Thyroid gland (tissue), 4 donors: ENCODE measurements at regions not wholly inside any gene's neighbourhood (a gene's known extent, or its start where the extent isn't known, plus 50 kb on each side); places are given as distances from the start of the nearest gene placed in this dataset.

Source experiments
- POLR2A ChIP-seq, 2 donors: fragments of 450-650 bp; IDR thresholded peaks; one replicate each; pipeline ENCODE4 v1.6.1; 2017; ENCODE audit warnings: antibody characterized with exemption in 2 of 2, mild to moderate bottlenecking in 2 of 2, moderate library complexity in 1 of 2
- TF ChIP-seq, protein P1 (sequence below), 6 experiments: fragments of 200-600 bp in 3 of 6; fragments of 450-650 bp in 3 of 6; sonication (generic) in 3 of 6; IDR thresholded peaks; one replicate each; pipeline ENCODE4 v1.5.1; 2016 to 2019; ENCODE audit warnings: antibody characterized with exemption in 6 of 6, mild to moderate bottlenecking in 2 of 6, inconsistent platforms in 1 of 6, moderate library complexity in 1 of 6

DNA sequence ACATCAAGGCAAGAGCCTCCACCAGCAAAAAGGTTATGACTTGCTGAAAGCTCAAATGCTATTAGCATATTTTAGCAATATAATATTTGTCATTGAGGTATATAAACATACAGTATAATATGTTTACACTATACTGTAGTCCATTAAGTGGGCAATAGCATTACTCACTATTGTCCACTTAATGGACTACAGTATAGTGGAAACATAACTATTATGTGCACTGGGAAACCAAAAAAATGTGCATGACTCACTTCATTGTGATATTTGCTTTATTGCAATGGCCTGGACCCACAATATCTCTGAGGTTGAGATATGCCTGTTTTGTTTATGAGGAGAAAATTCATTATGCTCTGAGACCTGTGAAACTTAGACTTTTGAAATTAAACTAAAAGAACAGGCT is 300.0 kb downstream of the BARHL2 start:
- TF ChIP-seq, protein P1, sequence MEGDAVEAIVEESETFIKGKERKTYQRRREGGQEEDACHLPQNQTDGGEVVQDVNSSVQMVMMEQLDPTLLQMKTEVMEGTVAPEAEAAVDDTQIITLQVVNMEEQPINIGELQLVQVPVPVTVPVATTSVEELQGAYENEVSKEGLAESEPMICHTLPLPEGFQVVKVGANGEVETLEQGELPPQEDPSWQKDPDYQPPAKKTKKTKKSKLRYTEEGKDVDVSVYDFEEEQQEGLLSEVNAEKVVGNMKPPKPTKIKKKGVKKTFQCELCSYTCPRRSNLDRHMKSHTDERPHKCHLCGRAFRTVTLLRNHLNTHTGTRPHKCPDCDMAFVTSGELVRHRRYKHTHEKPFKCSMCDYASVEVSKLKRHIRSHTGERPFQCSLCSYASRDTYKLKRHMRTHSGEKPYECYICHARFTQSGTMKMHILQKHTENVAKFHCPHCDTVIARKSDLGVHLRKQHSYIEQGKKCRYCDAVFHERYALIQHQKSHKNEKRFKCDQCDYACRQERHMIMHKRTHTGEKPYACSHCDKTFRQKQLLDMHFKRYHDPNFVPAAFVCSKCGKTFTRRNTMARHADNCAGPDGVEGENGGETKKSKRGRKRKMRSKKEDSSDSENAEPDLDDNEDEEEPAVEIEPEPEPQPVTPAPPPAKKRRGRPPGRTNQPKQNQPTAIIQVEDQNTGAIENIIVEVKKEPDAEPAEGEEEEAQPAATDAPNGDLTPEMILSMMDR (IDR thresholded peaks at IDR 0.05): no peak
- TF ChIP-seq POLR2A (IDR thresholded peaks at IDR 0.05): no peak
